ENCODE measurements at regions not wholly inside any gene's neighbourhood (a gene's known extent, or its start where the extent isn't known, plus 50 kb on each side); places are given as distances from the start of the nearest gene placed in this dataset.

GRCh38 chr12:76256904-76257303, 91.3 kb downstream of the BBS10 start:
- TF ChIP-seq CTCF (IDR thresholded peaks at IDR 0.05; ENCODE audit: low read depth, low read length), result no peak
- H3K4me3 ChIP-seq (ENCODE audit: low read depth, low read length), result no peak overlapping the region

DNA sequence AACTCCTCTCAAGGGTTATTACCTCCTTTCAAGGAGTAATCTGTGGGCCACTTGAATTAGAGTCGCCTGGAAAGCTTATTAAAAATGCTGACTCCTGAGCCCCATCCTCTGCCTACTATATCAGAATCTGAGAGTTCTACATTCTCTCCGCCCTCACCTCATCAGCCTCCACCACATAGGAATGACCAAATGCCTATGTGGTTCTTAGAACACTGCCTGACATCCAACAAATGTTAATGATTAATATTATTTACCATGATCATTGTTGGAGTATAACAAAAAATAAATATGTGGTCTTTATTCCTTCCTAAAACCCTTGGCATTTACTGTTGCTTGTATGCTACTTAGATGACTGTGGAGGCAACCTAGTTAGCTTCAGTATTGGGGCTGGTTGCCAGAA, 91.9 kb downstream of the BBS10 start:
- no peak for TF ChIP-seq CTCF (IDR thresholded peaks at IDR 0.05; ENCODE audit: low read depth, low read length)

DNA sequence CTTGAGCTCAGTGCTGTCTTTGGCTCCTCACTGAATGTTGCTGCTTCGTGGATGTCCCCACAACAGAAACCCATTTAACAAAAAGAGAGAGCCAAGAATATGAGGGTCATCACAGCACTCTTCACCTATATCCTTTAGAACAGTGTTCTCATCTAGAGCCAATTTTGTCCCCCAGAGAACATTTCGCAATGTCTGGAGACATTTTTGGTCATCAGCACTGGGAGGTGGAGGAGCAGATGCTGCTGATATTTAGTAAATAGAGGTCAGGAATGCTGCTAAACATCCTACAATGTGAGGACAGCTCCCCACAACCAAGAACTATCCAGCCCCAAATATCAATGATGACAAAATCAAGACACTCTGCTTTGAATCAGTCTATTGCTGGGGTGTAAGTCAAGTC, 92.5 kb downstream of the BBS10 start:
- no peak for TF ChIP-seq CTCF (IDR thresholded peaks at IDR 0.05; ENCODE audit: low read depth, low read length)
- H3K4me3 ChIP-seq (ENCODE audit: low read depth, low read length), result no peak overlapping the region

More for the DNA sequence above, 91.9 kb downstream of the BBS10 start:
- H3K4me3 ChIP-seq (ENCODE audit: low read depth, low read length), result no peak overlapping the region

DNA sequence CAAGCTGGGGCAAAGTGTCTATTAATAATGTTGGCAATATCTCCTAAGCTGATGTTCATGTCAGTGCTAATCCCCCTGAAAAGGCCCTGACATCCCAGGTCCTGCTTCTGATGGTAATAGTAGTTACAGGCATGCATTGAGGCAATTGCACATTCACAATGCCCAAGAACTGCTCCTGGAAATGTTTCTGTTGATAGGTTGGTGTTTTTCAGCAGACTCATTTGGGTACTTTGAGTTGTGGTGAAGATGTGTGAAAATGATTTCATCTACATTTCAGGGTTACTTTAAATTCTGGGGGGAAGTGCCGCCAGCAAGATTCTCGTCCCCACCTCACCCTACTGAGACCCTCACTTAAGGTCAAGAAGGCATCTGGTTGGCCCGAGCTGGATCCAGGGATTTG, 92.9 kb downstream of the BBS10 start:
- H3K4me3 ChIP-seq (ENCODE audit: low read depth, low read length), result no peak overlapping the region
- TF ChIP-seq CTCF (IDR thresholded peaks at IDR 0.05; ENCODE audit: low read depth, low read length), result no peak

- no peak overlapping the region for H3K4me3 ChIP-seq (ENCODE audit: low read depth, low read length)
- TF ChIP-seq CTCF (IDR thresholded peaks at IDR 0.05; ENCODE audit: low read depth, low read length), result no peak
These were observed 96.2 kb downstream of the BBS10 start for GRCh38 chr12:76252031-76252430.

- TF ChIP-seq CTCF (IDR thresholded peaks at IDR 0.05; ENCODE audit: low read depth, low read length), result no peak
- H3K4me3 ChIP-seq (ENCODE audit: low read depth, low read length), result no peak overlapping the region
These were observed 98.0 kb downstream of the BBS10 start for GRCh38 chr12:76250256-76250655.

- TF ChIP-seq CTCF (IDR thresholded peaks at IDR 0.05; ENCODE audit: low read depth, low read length), result no peak
- no peak overlapping the region for H3K4me3 ChIP-seq (ENCODE audit: low read depth, low read length)
These were observed 98.7 kb downstream of the BBS10 start for GRCh38 chr12:76249501-76249900.
